GM23248 (cell line): ENCODE measurements at regions not wholly inside any gene's neighbourhood (a gene's known extent, or its start where the extent isn't known, plus 50 kb on each side); places are given as distances from the start of the nearest gene placed in this dataset.

Experiments used
- DNase-seq: peaks from one replicate; pipeline ENCODE4 v3.0.0-alpha.2; 2015
- H2AFZ ChIP-seq: fragments of 200-600 bp; sonication (generic); 2 replicates; pipeline ENCODE4 v1.6.1; 2016; ENCODE audit warnings: antibody characterized with exemption
- H3F3A ChIP-seq: fragments of 200-600 bp; sonication (generic); 2 replicates; pipeline ENCODE4 v1.6.1; 2016; ENCODE audit warnings: mild to moderate bottlenecking, antibody characterized with exemption, mixed run types; ENCODE audit not compliant: insufficient read depth
- H3K27ac ChIP-seq: fragments of 200-600 bp; sonication (generic); 2 replicates; pipeline ENCODE4 v1.5.1; 2016; ENCODE audit warnings: mild to moderate bottlenecking
- H3K27me3 ChIP-seq: fragments of 200-600 bp; sonication (generic); replicated peaks from 2 replicates; pipeline ENCODE4 v1.6.1; 2016; ENCODE audit warnings: mild to moderate bottlenecking; ENCODE audit not compliant: insufficient read depth
- H3K36me3 ChIP-seq: fragments of 200-600 bp; sonication (generic); 2 replicates; pipeline ENCODE4 v1.6.1; 2016; ENCODE audit warnings: low read depth, mild to moderate bottlenecking
- H3K4me1 ChIP-seq: fragments of 200-600 bp; sonication (generic); 2 replicates; pipeline ENCODE4 v1.6.1; 2016; ENCODE audit warnings: mild to moderate bottlenecking; ENCODE audit not compliant: insufficient read depth
- H3K4me2 ChIP-seq: fragments of 200-600 bp; sonication (generic); one replicate; pipeline ENCODE4 v1.6.1; 2016; ENCODE audit warnings: mild to moderate bottlenecking; ENCODE audit not compliant: unreplicated experiment
- H3K4me3 ChIP-seq: fragments of 200-600 bp; sonication (generic); 2 replicates; pipeline ENCODE4 v1.5.1; 2016; ENCODE audit warnings: mild to moderate bottlenecking
- H3K79me2 ChIP-seq: fragments of 200-600 bp; sonication (generic); 2 replicates; pipeline ENCODE4 v1.6.1; 2016; ENCODE audit warnings: mild to moderate bottlenecking; ENCODE audit not compliant: insufficient read depth
- H3K9ac ChIP-seq: fragments of 200-600 bp; sonication (generic); 2 replicates; pipeline ENCODE4 v1.6.1; 2016; ENCODE audit warnings: mild to moderate bottlenecking
- H3K9me2 ChIP-seq: fragments of 200-600 bp; sonication (generic); 2 replicates; pipeline ENCODE4 v1.6.1; 2016; ENCODE audit warnings: mixed run types, mild to moderate bottlenecking, moderate library complexity; ENCODE audit not compliant: insufficient read depth
- H3K9me3 ChIP-seq: fragments of 200-600 bp; sonication (generic); one replicate; pipeline ENCODE4 v1.6.1; 2017; ENCODE audit warnings: low read depth
- H4K20me1 ChIP-seq: fragments of 200-600 bp; sonication (generic); 2 replicates; pipeline ENCODE4 v1.6.0; 2016; ENCODE audit not compliant: insufficient read depth
- EZH2 ChIP-seq: fragments of 200-600 bp; sonication (generic); IDR thresholded peaks from 2 replicates; pipeline ENCODE4 v1.6.1; 2018; ENCODE audit warnings: antibody characterized with exemption, mild to moderate bottlenecking; ENCODE audit not compliant: insufficient read depth, poor library complexity, severe bottlenecking
- EZH2phosphoT487 ChIP-seq: fragments of 200-600 bp; sonication (generic); IDR thresholded peaks from 2 replicates; pipeline ENCODE4 v1.6.1; 2018; ENCODE audit warnings: antibody characterized with exemption, moderate library complexity, mild to moderate bottlenecking, low read depth; ENCODE audit not compliant: insufficient read depth
- WGBS, 2 experiments: methylation state at CpG; one replicate each; pipeline ENCODE4 v1.1.6; 2015 to 2017; ENCODE audit warnings: low lambda C conversion rate in 2 of 2, low coverage in 1 of 2; ENCODE audit errors: missing lambda C conversion rate in 2 of 2; 5-methylcytosine and 5-hydroxymethylcytosine counted together
- in situ Hi-C: fragments of 300-500 bp; cut with MboI; formaldehyde crosslinking; loops from 2 replicates; pipeline ENCODE4 v1.15.0; 2020

DNA sequence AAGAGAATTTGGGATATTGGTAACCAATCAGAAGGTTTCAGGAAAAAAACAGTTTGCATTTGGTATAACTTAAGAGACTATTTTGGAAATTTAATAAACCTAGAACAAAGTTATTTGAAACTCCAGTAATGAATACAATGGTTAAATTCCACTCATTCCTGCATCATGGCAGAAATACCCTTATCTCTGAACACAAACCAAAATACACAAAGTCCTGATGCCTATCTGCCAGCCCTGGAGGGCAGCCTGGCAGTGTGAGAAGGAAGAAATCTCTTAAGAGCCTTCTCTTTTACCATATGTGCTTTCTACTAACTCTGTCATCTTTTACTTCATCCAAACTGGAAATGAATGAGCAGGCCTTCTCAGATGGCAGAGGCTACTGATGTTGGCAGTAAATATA, 147.1 kb upstream of the LYZL1 start:
- peak; percentile 48 for DNase-seq
- Histone ChIP-seq H3K9me2 (no peaks in the 10 kb centered on the region), H2AFZ (peak overlapping the region; percentile 27; the same call in 1 of the 2 replicates), H3K79me2 (no peaks in the 10 kb centered on the region), H3K36me3 (no peaks in the 10 kb centered on the region), H3K9ac (peak overlapping the region; percentile 55), H3K9me3 (no peaks in the 10 kb centered on the region), H3K27me3 (no peaks in the 10 kb centered on the region), H4K20me1 (no peaks in the 10 kb centered on the region), H3K4me1 (peaks cover 22% of the 10 kb centered on the region), H3K27ac (peak overlapping the region; percentile 92), H3K4me2 (peak overlapping the region; percentile 72), H3K4me3 (no peak overlapping the region), H3F3A (peaks cover 25% of the 10 kb centered on the region)
- in situ Hi-C loops: no loop called here
- no peak for TF ChIP-seq EZH2phosphoT487
- no peak for TF ChIP-seq EZH2

DNA sequence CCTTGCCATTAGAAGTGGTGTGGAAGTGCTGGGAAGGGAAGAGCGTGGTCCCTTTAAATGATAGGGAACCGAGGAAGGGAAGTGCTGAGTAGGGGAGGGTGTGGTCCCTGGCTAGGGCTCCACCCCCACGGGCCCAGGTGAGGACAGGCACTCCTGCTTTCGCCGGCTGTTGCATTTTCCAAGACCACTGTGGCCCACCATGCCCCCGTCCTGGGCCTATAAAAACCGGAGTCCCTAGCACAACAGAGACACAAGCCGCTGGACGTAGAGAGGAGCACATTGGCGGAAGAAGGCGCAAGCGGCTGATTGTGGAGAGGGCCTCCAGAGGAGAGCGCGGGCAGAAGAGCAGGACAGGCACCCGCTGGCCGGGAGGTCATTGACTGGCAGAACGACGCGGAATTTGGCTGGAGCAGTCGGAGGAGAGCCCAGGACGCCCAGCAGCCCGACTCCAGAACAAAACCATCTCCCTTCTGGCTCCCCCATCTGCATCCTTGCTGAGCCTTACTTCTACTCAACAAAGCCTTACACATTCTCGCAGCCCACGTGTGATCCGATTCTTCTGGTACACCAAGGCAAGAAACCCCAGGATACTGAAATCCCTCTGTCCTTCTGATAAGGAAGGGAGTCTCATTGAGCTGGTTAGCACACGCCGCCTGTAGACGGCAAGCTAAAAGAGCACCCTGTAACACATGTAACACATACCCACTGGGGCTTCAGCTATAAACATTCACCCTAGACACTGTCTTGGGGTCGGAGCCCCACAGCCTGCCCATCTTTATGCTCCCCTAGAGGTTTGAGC, 146.2 kb upstream of the LYZL1 start:
- no peak for TF ChIP-seq EZH2
- TF ChIP-seq EZH2phosphoT487: no peak
- 59 to 66% methylated on average over 25 to 29 of the region's 29 CpGs for WGBS, 2 experiments
- Histone ChIP-seq H3K4me3 (no peak overlapping the region), H4K20me1 (no peaks in the 10 kb centered on the region), H3K4me1 (peaks cover 22% of the 10 kb centered on the region), H3K27ac (peak overlapping the region; percentile 92; the same call in 1 of the 2 replicates), H3K79me2 (no peaks in the 10 kb centered on the region), H3F3A (peaks cover 20% of the 10 kb centered on the region), H3K9me3 (no peaks in the 10 kb centered on the region), H3K9ac (no peak overlapping the region), H2AFZ (no peak overlapping the region), H3K36me3 (no peaks in the 10 kb centered on the region), H3K9me2 (no peaks in the 10 kb centered on the region), H3K4me2 (no peak overlapping the region), H3K27me3 (no peaks in the 10 kb centered on the region)
- no peak for DNase-seq
- in situ Hi-C loops: no loop called here

DNA sequence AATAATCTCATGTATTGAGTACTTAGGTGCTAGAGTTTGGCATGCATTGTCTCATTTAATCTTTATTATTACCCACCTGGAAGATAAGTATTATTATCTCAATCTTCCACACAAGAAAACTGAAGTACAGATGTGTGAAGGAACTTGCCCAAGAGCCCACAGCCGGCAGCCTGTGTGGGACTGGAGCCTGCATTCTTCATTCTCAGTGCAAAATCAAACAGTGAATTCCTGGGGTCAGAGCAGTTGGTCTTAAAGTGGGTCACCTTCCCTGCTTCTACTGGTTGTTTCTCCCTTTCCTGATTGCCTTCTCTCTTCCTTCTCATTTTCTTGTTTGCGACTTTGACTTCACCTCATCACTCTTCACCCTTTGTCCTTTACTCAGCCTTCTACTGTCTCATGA, 144.7 kb upstream of the LYZL1 start:
- Histone ChIP-seq H3F3A (peaks cover 20% of the 10 kb centered on the region), H3K79me2 (no peaks in the 10 kb centered on the region), H3K27ac (no peak overlapping the region), H3K9ac (no peak overlapping the region), H3K4me3 (no peak overlapping the region), H3K4me2 (no peak overlapping the region), H3K9me2 (no peaks in the 10 kb centered on the region), H4K20me1 (no peaks in the 10 kb centered on the region), H3K4me1 (peaks cover 22% of the 10 kb centered on the region), H3K9me3 (no peaks in the 10 kb centered on the region), H3K27me3 (peaks cover 6% of the 10 kb centered on the region; the same call in 1 of the 2 replicates), H3K36me3 (no peaks in the 10 kb centered on the region), H2AFZ (no peak overlapping the region)
- TF ChIP-seq EZH2: no peak
- no peak for TF ChIP-seq EZH2phosphoT487
- 28 to 31% methylated on average over 2 of the region's 2 CpGs for WGBS, 2 experiments
- DNase-seq: no peak
- in situ Hi-C loops: no loop called here

DNA sequence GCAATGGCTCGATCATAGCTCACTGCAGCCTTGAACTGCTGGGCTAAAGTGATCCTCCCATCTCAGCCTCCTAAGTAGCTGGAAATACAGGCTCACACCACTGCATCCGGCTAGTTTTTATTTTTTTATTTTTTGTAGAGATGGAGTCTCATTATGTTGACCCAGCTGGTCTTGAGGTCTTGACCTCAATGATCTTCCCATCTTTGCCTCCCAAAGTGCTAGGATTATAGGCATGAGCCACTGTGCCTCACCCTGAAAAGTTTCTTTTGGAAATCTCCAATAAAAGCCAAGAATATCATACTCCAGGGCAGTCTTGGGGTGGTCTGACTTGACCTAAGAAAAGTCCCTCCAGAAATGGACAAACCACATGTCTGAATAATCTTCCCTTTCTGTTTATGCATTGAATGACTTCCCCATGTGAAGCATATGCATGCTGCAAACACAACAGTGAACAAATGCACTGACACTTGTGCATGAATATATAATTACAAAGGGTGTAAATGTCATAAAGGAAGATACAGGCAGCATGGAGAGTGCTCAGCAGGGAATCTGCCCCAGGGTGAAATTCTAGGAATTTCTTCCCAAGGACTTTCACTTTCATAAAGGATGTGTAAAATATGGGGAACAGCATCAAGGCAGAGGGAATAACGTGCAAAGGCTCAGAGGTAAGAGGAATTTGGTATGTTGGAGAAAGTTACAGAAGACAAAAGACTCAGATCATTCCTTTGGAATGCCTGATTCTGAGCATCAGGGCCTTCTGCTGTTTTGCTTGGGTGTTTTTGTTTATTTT, 142.4 kb upstream of the LYZL1 start:
- in situ Hi-C loops: no loop called here
- H3K27ac ChIP-seq: no peak overlapping the region
- no peak overlapping the region for H3K4me3 ChIP-seq
- H3F3A ChIP-seq: peaks cover 10% of the 10 kb centered on the region
- no peaks in the 10 kb centered on the region for H3K9me2 ChIP-seq
- WGBS, 2 experiments: 25 to 28% methylated on average over 3 of the region's 3 CpGs
- no peaks in the 10 kb centered on the region for H4K20me1 ChIP-seq
- no peak overlapping the region for H3K4me2 ChIP-seq
- no peak overlapping the region for H2AFZ ChIP-seq
- H3K79me2 ChIP-seq: no peaks in the 10 kb centered on the region
- TF ChIP-seq EZH2phosphoT487 (no peak), EZH2 (no peak)
- H3K9ac ChIP-seq: no peak overlapping the region
- peaks cover 11% of the 10 kb centered on the region for H3K4me1 ChIP-seq
- H3K27me3 ChIP-seq: peaks cover 14% of the 10 kb centered on the region; the same call in 1 of the 2 replicates
- H3K36me3 ChIP-seq: no peaks in the 10 kb centered on the region
- DNase-seq: no peak
- no peaks in the 10 kb centered on the region for H3K9me3 ChIP-seq
